ENCODE measurements at regions not wholly inside any gene's neighbourhood (a gene's known extent, or its start where the extent isn't known, plus 50 kb on each side); places are given as distances from the start of the nearest gene placed in this dataset.

- no peaks in the 10 kb centered on the region for H3K4me1 Mint-ChIP-seq
- no peak overlapping the region for H3K27ac Mint-ChIP-seq
- ATAC-seq (no peak), DNase-seq (no peak)
- no peak overlapping the region for H3K4me3 Mint-ChIP-seq
- intact Hi-C loops (cut with DNase I, micrococcal nuclease), result no loop called here
- ChIA-PET POLR2A (no interaction called here), CTCF (no interaction called here)
- no peaks in the 10 kb centered on the region for H3K36me3 Mint-ChIP-seq (ENCODE audit: low read depth)
- no peaks in the 10 kb centered on the region for H3K9me3 Mint-ChIP-seq (ENCODE audit: low read depth)
- H3K27me3 Mint-ChIP-seq, result no peaks in the 10 kb centered on the region
These were observed 164.2 kb upstream of the SETBP1 start for GRCh38 chr18:44516450-44516849.

- Mint-ChIP-seq H3K4me1 (no peaks in the 10 kb centered on the region), H3K4me3 (no peak overlapping the region), H3K9me3 (ENCODE audit: low read depth) (no peaks in the 10 kb centered on the region), H3K36me3 (ENCODE audit: low read depth) (no peaks in the 10 kb centered on the region), H3K27ac (no peak overlapping the region), H3K27me3 (no peaks in the 10 kb centered on the region)
- ATAC-seq (no peak), DNase-seq (no peak)
- ChIA-PET CTCF (no interaction called here), POLR2A (no interaction called here)
- intact Hi-C loops (cut with DNase I, micrococcal nuclease), result no loop called here
These were observed 163.6 kb upstream of the SETBP1 start for GRCh38 chr18:44517136-44517535.

GRCh38 chr18:44518091-44518615 lies 162.5 kb upstream of the SETBP1 start:
- CTCF ChIA-PET, result no interaction called here
- DNase-seq, result no peak
- POLR2A ChIA-PET, result no interaction called here

GRCh38 chr18:44518666-44519065 lies 162.0 kb upstream of the SETBP1 start:
- H3K36me3 Mint-ChIP-seq (ENCODE audit: low read depth), result no peaks in the 10 kb centered on the region
- ChIA-PET POLR2A (no interaction called here), CTCF (no interaction called here)
- intact Hi-C loops (cut with DNase I, micrococcal nuclease), result no loop called here
- no peak overlapping the region for H3K4me3 Mint-ChIP-seq
- H3K27ac Mint-ChIP-seq, result no peak overlapping the region
- no peaks in the 10 kb centered on the region for H3K4me1 Mint-ChIP-seq
- no peaks in the 10 kb centered on the region for H3K27me3 Mint-ChIP-seq
- no peak for ATAC-seq
- DNase-seq, result no peak
- no peaks in the 10 kb centered on the region for H3K9me3 Mint-ChIP-seq (ENCODE audit: low read depth)

More at GRCh38 chr18:44518091-44518615, 162.5 kb upstream of the SETBP1 start:
- H3K36me3 Mint-ChIP-seq (ENCODE audit: low read depth), result no peaks in the 10 kb centered on the region
- H3K4me3 Mint-ChIP-seq, result no peak overlapping the region
- H3K4me1 Mint-ChIP-seq, result no peaks in the 10 kb centered on the region
- intact Hi-C loops (cut with DNase I, micrococcal nuclease), result no loop called here
- H3K27ac Mint-ChIP-seq, result no peak overlapping the region
- no peak for ATAC-seq
- no peaks in the 10 kb centered on the region for H3K9me3 Mint-ChIP-seq (ENCODE audit: low read depth)
- no peaks in the 10 kb centered on the region for H3K27me3 Mint-ChIP-seq

GRCh38 chr18:44520981-44521667 lies 159.6 kb upstream of the SETBP1 start:
- H3K27me3 Mint-ChIP-seq, result no peaks in the 10 kb centered on the region

GRCh38 chr18:44521668-44522022 lies 159.0 kb upstream of the SETBP1 start:
- Mint-ChIP-seq H3K27ac (no peak overlapping the region), H3K4me1 (no peaks in the 10 kb centered on the region), H3K4me3 (no peak overlapping the region), H3K27me3 (no peaks in the 10 kb centered on the region), H3K36me3 (ENCODE audit: low read depth) (no peaks in the 10 kb centered on the region), H3K9me3 (ENCODE audit: low read depth) (no peaks in the 10 kb centered on the region)
- no peak for ATAC-seq
- ChIA-PET POLR2A (no interaction called here), CTCF (no interaction called here)
- DNase-seq, result no peak
- intact Hi-C loops (cut with DNase I, micrococcal nuclease), result no loop called here

More at GRCh38 chr18:44520981-44521667, 159.6 kb upstream of the SETBP1 start:
- no peak overlapping the region for H3K27ac Mint-ChIP-seq
- H3K36me3 Mint-ChIP-seq (ENCODE audit: low read depth), result no peaks in the 10 kb centered on the region
- no peak overlapping the region for H3K4me3 Mint-ChIP-seq
- ATAC-seq, result no peak
- CTCF ChIA-PET, result no interaction called here
- H3K4me1 Mint-ChIP-seq, result no peaks in the 10 kb centered on the region
- DNase-seq, result no peak
- H3K9me3 Mint-ChIP-seq (ENCODE audit: low read depth), result no peaks in the 10 kb centered on the region
- intact Hi-C loops (cut with DNase I, micrococcal nuclease), result no loop called here
- POLR2A ChIA-PET, result no interaction called here

GRCh38 chr18:44526705-44527415 lies 153.8 kb upstream of the SETBP1 start:
- DNase-seq (no peak), ATAC-seq (no peak)
- Mint-ChIP-seq H3K36me3 (ENCODE audit: low read depth) (no peaks in the 10 kb centered on the region), H3K27me3 (no peaks in the 10 kb centered on the region), H3K4me3 (no peak overlapping the region), H3K27ac (no peak overlapping the region), H3K4me1 (no peaks in the 10 kb centered on the region), H3K9me3 (ENCODE audit: low read depth) (no peaks in the 10 kb centered on the region)
- intact Hi-C loops (cut with DNase I, micrococcal nuclease), result no loop called here
- ChIA-PET CTCF (no interaction called here), POLR2A (no interaction called here)

- Mint-ChIP-seq H3K4me3 (no peak overlapping the region), H3K27me3 (no peaks in the 10 kb centered on the region), H3K27ac (no peak overlapping the region), H3K36me3 (ENCODE audit: low read depth) (no peaks in the 10 kb centered on the region), H3K9me3 (ENCODE audit: low read depth) (no peaks in the 10 kb centered on the region), H3K4me1 (no peaks in the 10 kb centered on the region)
- DNase-seq, result no peak
- intact Hi-C loops (cut with DNase I, micrococcal nuclease), result no loop called here
- ChIA-PET CTCF (no interaction called here), POLR2A (no interaction called here)
- ATAC-seq, result no peak
These were observed 147.6 kb upstream of the SETBP1 start for GRCh38 chr18:44533071-44533470.

GRCh38 chr18:44536046-44536445 lies 144.6 kb upstream of the SETBP1 start:
- intact Hi-C loops (cut with DNase I, micrococcal nuclease), result no loop called here
- Mint-ChIP-seq H3K27ac (no peak overlapping the region), H3K9me3 (ENCODE audit: low read depth) (no peaks in the 10 kb centered on the region), H3K36me3 (ENCODE audit: low read depth) (no peaks in the 10 kb centered on the region), H3K27me3 (no peaks in the 10 kb centered on the region), H3K4me1 (no peaks in the 10 kb centered on the region), H3K4me3 (no peak overlapping the region)
- ATAC-seq (no peak), DNase-seq (no peak)
- POLR2A ChIA-PET, result no interaction called here
- CTCF ChIA-PET, result no interaction called here

GRCh38 chr18:44536619-44537018 lies 144.1 kb upstream of the SETBP1 start:
- H3K9me3 Mint-ChIP-seq (ENCODE audit: low read depth), result no peaks in the 10 kb centered on the region
- POLR2A ChIA-PET, result no interaction called here
- no peaks in the 10 kb centered on the region for H3K27me3 Mint-ChIP-seq
- DNase-seq, result no peak
- intact Hi-C loops (cut with DNase I, micrococcal nuclease), result no loop called here
- H3K4me3 Mint-ChIP-seq, result no peak overlapping the region
- no peak overlapping the region for H3K27ac Mint-ChIP-seq
- no peaks in the 10 kb centered on the region for H3K36me3 Mint-ChIP-seq (ENCODE audit: low read depth)
- no peaks in the 10 kb centered on the region for H3K4me1 Mint-ChIP-seq
- no peak for ATAC-seq
- CTCF ChIA-PET, result interaction anchor here (0.6 kb wide), 1 partner anchor 62 kb away, joined by 3 read pairs; no protein-coding TSS in a partner anchor

GRCh38 chr18:44537526-44537925 lies 143.2 kb upstream of the SETBP1 start:
- Mint-ChIP-seq H3K27me3 (no peaks in the 10 kb centered on the region), H3K4me3 (no peak overlapping the region), H3K27ac (no peak overlapping the region), H3K9me3 (ENCODE audit: low read depth) (no peaks in the 10 kb centered on the region), H3K4me1 (no peaks in the 10 kb centered on the region), H3K36me3 (ENCODE audit: low read depth) (no peaks in the 10 kb centered on the region)
- ChIA-PET POLR2A (no interaction called here), CTCF (no interaction called here)
- DNase-seq (no peak), ATAC-seq (no peak)
- intact Hi-C loops (cut with DNase I, micrococcal nuclease), result no loop called here

GRCh38 chr18:44539926-44540325 lies 140.8 kb upstream of the SETBP1 start:
- CTCF ChIA-PET, result no interaction called here
- intact Hi-C loops (cut with DNase I, micrococcal nuclease), result no loop called here
- no peaks in the 10 kb centered on the region for H3K27me3 Mint-ChIP-seq

More at GRCh38 chr18:44539926-44540325, 140.8 kb upstream of the SETBP1 start:
- Mint-ChIP-seq H3K9me3 (ENCODE audit: low read depth) (no peaks in the 10 kb centered on the region), H3K4me1 (no peaks in the 10 kb centered on the region), H3K36me3 (ENCODE audit: low read depth) (no peaks in the 10 kb centered on the region), H3K4me3 (no peak overlapping the region), H3K27ac (no peak overlapping the region)
- DNase-seq (no peak), ATAC-seq (no peak)
- POLR2A ChIA-PET, result no interaction called here
